GM19324 (cell line): ENCODE measurements at regions not wholly inside any gene's neighbourhood (a gene's known extent, or its start where the extent isn't known, plus 50 kb on each side); places are given as distances from the start of the nearest gene placed in this dataset.

ENCODE experiments used
- ATAC-seq: cut with Tn5 transposase; IDR thresholded peaks from one replicate; pipeline ENCODE4 v1.9.1; 2021; ENCODE audit warnings: mild to moderate bottlenecking, moderate library complexity; ENCODE audit not compliant: unreplicated experiment, low FRiP score

DNA sequence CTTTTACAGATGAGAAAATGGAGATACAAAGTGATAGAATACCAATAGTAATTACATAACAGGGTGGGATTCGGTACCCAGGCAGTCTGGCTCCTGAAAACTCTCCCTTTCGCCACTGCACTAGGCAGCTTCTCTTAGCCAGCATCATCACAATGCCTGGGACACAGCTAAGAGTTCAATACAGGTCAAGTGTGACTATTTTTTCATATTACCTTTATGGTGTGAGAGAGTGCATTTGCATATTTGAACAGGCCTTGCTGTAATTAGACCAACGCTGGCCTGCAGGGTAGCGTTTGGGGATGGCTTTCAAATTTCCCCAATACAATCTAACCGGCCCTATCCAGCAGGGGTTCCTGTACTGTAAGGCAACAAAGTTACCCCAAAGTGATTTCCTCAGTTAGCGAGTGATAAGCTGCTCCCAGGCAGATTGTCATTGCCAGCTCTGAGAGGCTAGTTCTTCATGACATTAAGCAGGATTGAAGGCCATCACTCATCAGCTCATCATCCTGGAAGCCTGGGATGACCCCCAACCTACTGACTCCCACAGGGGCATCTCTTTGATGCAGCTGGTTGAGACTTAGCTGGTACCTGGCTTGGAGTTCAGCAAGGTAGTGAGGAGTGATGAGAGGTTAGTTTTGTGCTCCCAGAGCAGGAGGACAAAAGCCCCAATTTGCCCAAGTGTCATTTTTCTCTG lies 836.8 kb upstream of the LCORL start:
- ATAC-seq, result no peak

- no peak for ATAC-seq
Observed at GRCh38 chr4:18850867-18851266, 829.3 kb upstream of the LCORL start.

DNA sequence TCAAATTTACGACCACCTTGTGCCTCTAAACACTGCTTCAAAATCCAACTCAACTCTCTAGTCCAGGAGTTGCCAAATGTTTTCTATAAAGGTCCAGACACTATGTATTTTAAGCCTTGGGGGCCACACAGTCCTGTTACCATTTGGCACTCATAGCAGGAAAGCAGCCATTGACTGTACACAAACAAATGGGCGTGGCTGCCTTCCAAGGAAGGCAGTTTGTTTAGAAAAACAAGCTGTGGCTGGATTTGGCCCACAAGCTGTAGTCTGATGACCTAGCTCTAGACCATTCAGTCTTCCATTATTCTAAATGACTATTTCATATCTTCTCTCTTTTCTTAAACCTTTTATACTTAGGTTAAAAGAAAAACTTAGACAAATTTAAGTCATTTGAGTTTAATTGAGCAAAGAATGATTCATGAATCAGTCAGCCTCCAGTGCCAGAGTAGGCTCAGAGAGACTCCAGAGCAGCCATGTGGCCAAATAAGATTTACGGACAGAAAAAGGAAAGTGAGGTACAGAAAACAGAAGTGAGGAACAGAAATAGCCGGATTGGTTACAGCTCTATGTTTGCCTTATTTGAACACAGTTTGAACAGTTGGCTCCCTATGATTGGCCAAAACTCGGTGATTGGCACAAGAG lies 825.8 kb upstream of the LCORL start:
- no peak for ATAC-seq

GRCh38 chr4:18846313-18846712 lies 824.8 kb upstream of the LCORL start:
- no peak for ATAC-seq

DNA sequence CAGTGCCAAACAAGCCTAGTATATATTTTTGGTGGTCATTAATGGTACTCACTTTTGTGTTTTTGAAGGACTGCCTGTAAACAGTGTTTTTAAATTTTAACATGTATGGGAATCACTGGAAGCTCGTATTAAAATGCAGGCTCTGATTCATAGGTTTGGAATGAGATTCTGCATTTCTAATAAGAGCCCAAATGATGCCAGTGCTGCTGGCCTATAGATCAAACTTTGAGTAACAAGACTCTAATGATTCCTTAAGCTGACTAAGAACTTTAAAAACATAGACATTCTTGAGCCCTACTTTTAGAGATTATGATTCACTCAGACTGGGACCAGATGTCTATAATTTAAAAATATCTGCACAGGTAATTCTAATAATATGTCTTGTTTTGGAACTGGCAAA lies 823.2 kb upstream of the LCORL start:
- no peak for ATAC-seq

GRCh38 chr4:18842431-18842830 lies 820.9 kb upstream of the LCORL start:
- ATAC-seq, result no peak

GRCh38 chr4:18840481-18840880 lies 818.9 kb upstream of the LCORL start:
- ATAC-seq, result no peak

GRCh38 chr4:18816228-18816895 lies 794.8 kb upstream of the LCORL start:
- ATAC-seq, result no peak

DNA sequence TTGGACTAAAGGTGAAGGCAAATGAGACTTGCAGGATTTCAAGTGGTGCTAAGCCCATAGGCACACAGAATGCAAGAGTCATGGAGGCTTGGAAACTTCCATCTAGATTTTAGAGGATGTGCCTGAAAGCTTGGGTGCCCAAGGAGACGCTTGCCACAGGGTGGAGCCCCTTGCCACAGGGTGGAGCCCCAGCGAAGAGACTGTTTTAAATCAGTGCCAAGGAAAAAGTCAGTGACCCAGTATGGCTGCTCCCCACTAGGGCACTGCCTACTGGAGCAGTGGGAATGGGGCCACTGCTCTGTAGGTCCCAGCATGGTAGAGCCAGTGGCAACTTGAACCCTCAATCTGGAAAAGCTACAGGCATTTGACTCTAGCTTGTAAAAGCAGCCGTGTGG lies 794.2 kb upstream of the LCORL start:
- no peak for ATAC-seq

GRCh38 chr4:18815081-18815778 lies 793.7 kb upstream of the LCORL start:
- ATAC-seq, result no peak

- no peak for ATAC-seq
Observed at GRCh38 chr4:18813771-18814170, 792.2 kb upstream of the LCORL start.

DNA sequence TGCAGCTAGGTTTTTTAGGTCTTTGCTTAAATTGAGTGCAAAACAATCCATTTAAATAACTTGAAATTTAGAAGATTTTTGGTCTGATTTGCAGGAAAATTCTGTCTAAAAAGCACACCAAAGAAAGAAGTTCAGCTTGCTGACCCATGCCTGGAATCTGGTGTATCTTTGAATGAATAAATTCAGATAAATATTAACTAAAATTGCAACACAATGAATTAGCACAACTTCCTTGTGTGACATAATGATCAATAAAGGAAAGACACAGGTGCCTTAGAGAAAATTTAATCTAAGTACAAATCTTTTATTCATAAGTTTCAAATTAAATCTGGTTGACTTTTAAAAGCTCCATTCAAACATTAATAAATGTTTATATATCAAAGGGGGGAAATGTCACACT lies 791.5 kb upstream of the LCORL start:
- no peak for ATAC-seq

DNA sequence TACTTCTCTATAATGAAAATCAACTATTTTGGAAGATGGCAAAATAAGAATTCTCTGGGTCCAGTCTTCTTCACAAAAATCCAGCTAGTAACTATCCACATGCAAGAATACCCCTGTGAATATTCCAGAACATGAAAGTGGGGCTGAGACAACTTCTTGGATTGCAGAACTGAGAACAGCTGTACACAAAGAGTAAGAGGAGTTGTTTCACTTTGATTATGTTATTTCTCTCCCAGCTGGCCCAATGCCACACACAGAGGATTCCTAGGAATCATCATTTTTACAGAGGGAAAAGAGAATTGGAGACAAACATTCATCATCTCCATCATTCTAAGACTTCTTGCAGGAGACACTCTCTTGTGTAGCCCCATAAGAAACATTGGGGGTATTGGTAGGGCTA lies 782.2 kb upstream of the LCORL start:
- ATAC-seq, result no peak

GRCh38 chr4:18798123-18798522 lies 776.6 kb upstream of the LCORL start:
- no peak for ATAC-seq

DNA sequence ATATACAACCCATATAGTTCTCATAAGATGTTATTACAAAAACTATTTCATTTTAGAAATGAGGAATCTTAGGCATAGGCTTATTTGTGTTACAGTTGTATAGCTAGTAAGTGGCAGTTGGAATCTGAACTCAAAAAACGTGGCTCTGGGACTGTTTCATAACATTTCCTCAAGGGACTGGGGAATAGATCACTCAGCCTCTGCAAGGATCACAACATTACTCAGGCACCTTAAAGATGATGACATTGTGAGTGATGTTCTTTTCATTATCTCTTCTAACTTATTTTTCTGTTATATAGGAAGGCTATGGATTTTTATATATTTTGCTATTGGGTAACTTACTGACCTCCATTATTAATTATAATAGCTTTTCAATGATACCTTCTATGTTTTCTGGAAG lies 774.2 kb upstream of the LCORL start:
- no peak for ATAC-seq

DNA sequence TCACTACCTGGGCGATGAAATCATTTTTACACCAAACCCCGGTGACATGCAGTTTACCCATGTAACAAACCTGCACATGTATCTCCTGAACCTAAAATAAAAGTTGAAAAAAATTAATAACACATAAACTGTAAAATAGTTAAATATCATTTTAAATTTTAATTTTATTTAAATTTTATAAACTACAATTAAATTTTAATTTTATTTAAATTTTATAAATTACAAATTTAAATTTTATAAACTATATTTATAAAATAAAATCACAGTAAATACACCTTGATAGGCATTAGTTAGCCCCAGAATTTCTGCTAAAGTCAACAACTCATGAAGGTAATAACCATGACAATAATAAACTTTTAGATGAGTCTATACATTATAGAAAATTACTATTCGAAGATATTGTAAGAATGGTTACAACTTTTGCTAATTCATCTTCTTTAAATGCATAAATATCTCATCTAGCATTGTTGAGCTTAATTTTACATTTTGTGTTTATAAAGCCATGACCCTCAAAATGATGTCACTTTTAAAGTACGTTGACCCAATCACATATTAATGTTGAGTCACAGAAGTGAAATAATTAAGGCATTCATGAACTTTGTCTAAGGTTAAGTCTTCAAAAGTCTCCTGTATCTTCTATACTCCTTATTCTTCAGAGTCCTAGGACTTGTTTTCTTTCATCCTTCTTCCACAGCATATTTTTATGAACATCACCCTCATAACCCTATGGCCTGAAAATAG lies 755.8 kb upstream of the LCORL start:
- no peak for ATAC-seq

- no peak for ATAC-seq
Observed at GRCh38 chr4:18767921-18768320, 746.4 kb upstream of the LCORL start.

DNA sequence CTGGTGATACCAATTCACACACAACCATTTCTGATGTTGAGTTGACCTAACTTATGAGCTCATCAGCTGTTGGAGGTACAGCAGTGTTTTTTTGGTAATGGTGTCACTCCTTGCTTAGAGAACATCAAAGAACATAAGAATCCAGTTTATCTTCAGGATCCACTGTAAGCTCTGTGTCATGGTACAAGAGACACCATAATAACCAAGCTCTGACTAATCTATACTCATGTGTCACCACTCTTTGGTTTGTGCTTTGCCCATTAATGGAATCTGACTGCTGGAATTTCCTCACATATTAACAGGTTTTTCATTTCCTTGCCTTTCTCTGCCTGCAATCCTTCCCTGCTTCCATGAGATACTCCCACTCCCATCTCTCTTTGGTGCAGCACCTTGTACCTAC lies 735.1 kb upstream of the LCORL start:
- ATAC-seq, result no peak

- ATAC-seq, result no peak
Observed at GRCh38 chr4:18754180-18754579, 732.6 kb upstream of the LCORL start.

DNA sequence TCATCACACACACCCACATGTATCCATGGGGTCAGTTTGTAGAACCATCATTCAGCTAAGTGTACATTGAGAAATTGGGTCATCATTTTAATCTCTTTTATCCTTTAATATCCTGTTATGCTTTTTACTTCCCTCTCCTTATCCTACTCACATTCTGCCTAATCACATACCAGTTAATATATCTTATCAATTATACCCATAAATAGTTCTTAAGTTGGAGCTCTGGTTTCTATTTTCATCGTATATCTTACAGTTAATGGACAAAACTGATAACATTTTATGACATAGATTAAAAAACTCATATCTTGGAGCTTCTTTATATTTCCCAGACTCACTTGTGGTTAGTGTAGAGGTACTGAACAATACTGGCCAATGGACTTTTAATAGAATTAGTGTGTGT lies 729.5 kb upstream of the LCORL start:
- no peak for ATAC-seq

- ATAC-seq, result no peak
Observed at GRCh38 chr4:18749391-18749790, 727.8 kb upstream of the LCORL start.
